Endothelial cell of umbilical vein (primary cell): ENCODE measurements at regions not wholly inside any gene's neighbourhood (a gene's known extent, or its start where the extent isn't known, plus 50 kb on each side); places are given as distances from the start of the nearest gene placed in this dataset.

Experiments
- CTCF ChIP-seq, 2 donors: IDR thresholded peaks; 1 replicate in 1 of 2; 2 replicates in 1 of 2; pipeline ENCODE4 v1.5.1; 2011; ENCODE audit warnings: low read length in 2 of 2, mild to moderate bottlenecking in 2 of 2, moderate library complexity in 2 of 2, control low read depth in 1 of 2, inconsistent platforms in 1 of 2, low read depth in 1 of 2; ENCODE audit not compliant: insufficient read depth in 1 of 2; ENCODE audit errors: extremely low read depth in 1 of 2
- GATA2 ChIP-seq: IDR thresholded peaks from 2 replicates; pipeline ENCODE4 v1.7.0; 2011; ENCODE audit warnings: low read depth, mild to moderate bottlenecking, moderate library complexity, mixed read lengths, low read length; ENCODE audit not compliant: insufficient read length, insufficient read depth
- POLR2AphosphoS5 ChIP-seq: IDR thresholded peaks from 2 replicates; pipeline ENCODE4 v1.6.1; 2012; ENCODE audit warnings: low read depth, mild to moderate bottlenecking, control low read depth, low read length, moderate library complexity; ENCODE audit not compliant: insufficient read depth

GRCh38 chr3:82392203-82392775, 630.8 kb upstream of the GBE1 start:
- TF ChIP-seq CTCF (IDR thresholded peaks at IDR 0.05; ENCODE audit: extremely low read depth in 1 of 2, insufficient read depth in 1 of 2, low read depth in 1 of 2, low read length in 2 of 2), result no peak
- no peak for TF ChIP-seq GATA2
- no peak for TF ChIP-seq POLR2AphosphoS5
